GM19351 (cell line): ENCODE measurements at regions not wholly inside any gene's neighbourhood (a gene's known extent, or its start where the extent isn't known, plus 50 kb on each side); places are given as distances from the start of the nearest gene placed in this dataset.

Source experiments
- ATAC-seq: cut with Tn5 transposase; IDR thresholded peaks from one replicate; pipeline ENCODE4 v1.9.1; 2021; ENCODE audit warnings: mild to moderate bottlenecking, moderate library complexity; ENCODE audit not compliant: unreplicated experiment

DNA sequence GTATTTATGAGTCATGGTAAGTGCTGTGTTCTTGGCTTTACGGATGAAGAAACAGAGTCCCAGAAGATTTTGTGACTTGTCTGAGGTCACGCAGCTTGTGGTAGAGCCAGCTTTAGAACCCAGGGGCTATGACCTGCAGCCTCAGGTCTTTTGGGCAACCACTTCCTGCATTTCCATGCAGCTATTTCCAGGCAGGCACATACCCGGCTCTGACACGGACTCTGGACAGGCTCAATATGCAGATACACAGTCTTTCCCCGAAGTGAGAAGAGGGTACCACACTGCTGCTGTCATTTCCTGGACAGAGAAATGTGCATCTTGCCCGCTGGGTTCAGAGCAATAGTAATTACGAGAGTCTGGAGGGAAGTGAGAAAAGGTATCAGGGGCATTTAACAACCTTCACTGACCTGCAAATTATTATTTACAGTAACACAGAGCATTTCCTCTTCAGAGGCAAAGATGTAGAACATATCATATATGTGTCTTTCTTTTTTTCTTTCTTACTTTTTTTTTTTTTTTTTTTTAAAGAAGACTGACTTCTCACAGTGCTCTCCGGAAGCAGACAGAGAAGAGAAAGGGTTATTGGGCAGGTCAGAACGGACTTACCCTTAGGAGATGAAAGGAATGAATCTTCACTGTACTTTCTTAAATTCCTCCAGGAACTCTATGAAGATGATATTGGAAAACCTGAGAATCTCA lies 185.1 kb downstream of the CLIC5 start:
- peak; percentile 96 for ATAC-seq

GRCh38 chr6:45829873-45830272 lies 185.8 kb downstream of the CLIC5 start:
- ATAC-seq = no peak

DNA sequence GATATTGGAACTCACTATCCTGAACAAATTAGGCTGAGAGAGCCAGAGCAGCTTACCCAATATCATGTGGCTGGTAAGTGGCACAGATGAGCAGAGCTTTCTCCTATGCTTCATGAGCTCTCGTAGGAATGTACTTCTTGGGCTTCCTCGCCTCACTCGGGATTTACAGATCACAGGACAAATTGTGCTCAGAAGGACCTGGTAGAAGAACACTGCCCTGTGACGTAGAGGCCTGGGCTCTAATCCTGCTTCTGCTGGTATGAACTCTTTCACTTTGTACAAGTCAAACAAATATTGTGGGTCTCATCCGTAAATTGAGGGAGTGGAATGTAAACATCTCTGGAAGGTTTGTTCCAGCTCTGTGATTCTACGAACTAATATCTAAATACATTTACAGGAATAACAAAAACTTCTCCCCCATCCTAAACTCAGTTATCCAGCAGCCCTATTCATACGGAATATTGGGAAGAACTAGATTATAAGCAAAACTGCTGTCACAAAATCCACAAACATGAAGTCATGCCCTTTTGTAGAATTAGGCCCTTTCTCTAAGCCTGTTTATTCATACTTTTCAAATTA lies 187.6 kb downstream of the CLIC5 start:
- ATAC-seq = no peak

- ATAC-seq = no peak
Measured at GRCh38 chr6:45822873-45823272, 192.8 kb downstream of the CLIC5 start.

GRCh38 chr6:45822246-45822812 lies 193.3 kb downstream of the CLIC5 start:
- ATAC-seq = no peak

DNA sequence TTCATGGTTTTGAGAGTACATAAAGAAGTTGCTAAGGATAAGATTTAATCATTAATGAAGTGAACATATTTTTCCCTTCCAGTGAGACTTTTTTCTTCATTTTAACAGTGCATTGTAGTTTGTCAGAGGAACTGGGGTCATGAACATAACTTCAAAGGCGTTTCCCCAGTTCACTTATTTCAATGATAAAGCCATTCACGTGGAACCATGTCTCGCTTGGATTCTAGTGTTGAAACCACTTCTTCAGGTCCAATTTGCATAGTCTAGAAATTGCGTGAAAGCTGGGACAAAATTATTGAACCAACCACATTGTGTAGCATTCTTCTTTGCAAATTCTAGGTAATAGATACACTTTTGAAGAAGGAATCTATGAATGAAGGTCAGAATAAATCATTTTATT lies 197.0 kb downstream of the CLIC5 start:
- ATAC-seq = no peak

GRCh38 chr6:45816674-45817297 lies 198.9 kb downstream of the CLIC5 start:
- ATAC-seq = no peak

- no peak for ATAC-seq
Measured at GRCh38 chr6:45815466-45816125, 200.1 kb downstream of the CLIC5 start.

DNA sequence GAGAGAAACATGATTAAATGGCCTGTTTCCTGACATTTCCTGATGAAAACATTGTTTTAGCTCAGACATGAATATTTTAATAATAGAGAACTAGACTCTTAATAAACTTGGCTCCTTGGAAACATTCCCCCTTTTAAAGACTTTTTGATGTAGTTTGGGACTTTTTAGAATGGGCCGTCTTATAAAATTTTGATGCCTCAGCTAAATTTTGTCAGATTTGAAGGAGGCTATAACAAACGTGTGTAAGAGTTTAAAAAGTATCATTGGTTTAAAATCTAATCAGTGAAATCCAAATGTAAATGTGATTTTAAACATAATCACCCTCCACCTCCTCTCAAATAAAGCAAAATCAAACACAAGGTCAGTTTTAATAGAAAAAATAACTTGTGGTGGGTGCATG lies 200.9 kb downstream of the CLIC5 start:
- no peak for ATAC-seq

GRCh38 chr6:45813943-45814342 lies 201.7 kb downstream of the CLIC5 start:
- peak; percentile 53 for ATAC-seq

DNA sequence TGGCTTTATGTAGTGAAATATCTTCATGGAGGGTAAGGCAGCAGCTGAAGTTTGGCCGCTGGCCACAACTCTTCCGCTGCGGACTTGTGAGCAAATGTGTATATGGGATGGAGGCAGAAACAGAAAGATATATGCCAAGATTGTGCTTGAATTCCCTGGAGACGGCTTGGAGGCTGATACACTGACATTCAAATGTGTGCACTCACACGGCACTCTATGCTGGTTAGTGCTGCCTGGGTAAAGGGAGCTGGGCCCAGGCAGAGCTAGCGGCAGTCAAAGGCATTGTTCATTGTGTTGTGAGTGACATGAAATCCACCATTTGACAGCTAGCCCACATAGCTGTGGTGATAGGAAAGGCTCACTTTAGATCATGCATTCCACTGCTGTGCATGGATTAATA lies 202.7 kb downstream of the CLIC5 start:
- ATAC-seq = no peak

GRCh38 chr6:45808917-45809316 lies 206.7 kb downstream of the CLIC5 start:
- no peak for ATAC-seq

DNA sequence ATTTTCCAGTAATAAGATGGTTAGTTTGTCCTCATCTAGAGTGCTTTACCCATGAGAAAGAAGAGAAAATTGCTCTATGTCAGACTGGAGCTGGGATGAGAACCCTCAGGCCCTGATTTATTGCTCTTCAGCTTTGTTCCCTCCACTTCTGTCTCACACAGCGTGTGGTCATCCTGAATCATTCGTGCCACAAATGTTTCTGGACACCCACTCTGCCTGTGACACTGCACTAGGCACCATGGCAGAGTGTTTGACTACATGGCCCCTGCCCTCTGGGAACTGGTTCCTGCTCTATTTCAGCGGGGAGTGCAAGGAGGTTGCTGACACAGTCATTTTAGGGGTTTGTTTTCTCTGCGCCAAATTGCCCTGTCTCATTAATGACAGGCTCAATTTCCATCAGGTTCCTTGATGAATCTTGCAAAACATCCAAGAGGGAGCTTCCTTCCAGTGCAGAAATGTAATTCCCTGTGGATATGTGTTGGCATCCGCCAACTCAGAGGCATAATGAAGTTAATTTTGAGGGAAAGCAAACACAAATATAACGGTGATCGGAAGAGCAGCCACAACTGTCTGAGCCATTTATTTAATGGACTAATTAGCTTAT lies 207.5 kb downstream of the CLIC5 start:
- ATAC-seq = no peak

GRCh38 chr6:45807311-45808041 lies 208.2 kb downstream of the CLIC5 start:
- no peak for ATAC-seq

- no peak for ATAC-seq
Measured at GRCh38 chr6:45806172-45806571, 209.5 kb downstream of the CLIC5 start.

GRCh38 chr6:45803071-45803470 lies 212.6 kb downstream of the CLIC5 start:
- no peak for ATAC-seq

- ATAC-seq = peak; percentile 64
Measured at GRCh38 chr6:45801471-45802289, 214.0 kb downstream of the CLIC5 start.

DNA sequence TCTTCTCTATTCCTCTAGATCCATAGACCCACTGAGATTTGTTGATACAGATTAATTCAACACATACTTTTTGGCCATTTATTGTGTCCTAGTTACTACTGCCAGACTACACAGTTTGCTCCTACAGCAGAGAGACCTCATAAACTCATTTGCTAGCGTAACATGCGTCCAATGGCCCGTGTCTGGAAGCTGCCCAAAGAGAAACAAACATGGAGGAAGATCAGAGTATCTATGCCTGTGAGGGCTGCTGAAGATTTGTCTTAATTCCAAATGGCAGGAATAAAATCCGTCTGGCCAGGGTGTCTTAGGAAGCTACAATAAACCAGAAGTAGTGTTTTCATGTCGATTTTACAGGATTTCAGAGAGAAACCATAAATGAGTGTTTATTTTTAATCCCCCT lies 214.7 kb downstream of the CLIC5 start:
- no peak for ATAC-seq

GRCh38 chr6:45795678-45796077 lies 220.0 kb downstream of the CLIC5 start:
- no peak for ATAC-seq

DNA sequence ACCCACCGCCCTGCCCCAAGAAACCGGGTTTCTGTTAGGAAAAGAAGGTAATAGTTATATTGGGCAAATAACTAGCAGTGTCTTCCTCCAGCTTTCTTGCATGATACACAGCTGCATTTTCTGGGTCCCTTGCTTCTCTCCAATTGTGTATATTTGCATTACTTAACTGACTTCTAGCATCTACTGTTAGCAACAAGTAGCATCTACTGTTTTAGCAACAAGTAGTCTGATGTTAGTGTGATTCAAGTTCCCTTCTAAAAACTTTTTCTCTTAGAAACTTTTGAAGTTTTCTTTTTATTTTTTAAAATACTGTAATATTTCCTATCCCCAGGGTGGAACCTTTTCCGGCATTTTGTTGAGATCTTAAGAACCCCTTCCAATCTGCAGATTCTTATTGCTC lies 221.2 kb downstream of the CLIC5 start:
- no peak for ATAC-seq
